ENCODE measurements at regions not wholly inside any gene's neighbourhood (a gene's known extent, or its start where the extent isn't known, plus 50 kb on each side); places are given as distances from the start of the nearest gene placed in this dataset.
"Not testable (repeated sequence)": the region's sequence is repeated elsewhere in the genome, so short reads cannot be mapped to it uniquely, and the experiment has no call there.

DNA sequence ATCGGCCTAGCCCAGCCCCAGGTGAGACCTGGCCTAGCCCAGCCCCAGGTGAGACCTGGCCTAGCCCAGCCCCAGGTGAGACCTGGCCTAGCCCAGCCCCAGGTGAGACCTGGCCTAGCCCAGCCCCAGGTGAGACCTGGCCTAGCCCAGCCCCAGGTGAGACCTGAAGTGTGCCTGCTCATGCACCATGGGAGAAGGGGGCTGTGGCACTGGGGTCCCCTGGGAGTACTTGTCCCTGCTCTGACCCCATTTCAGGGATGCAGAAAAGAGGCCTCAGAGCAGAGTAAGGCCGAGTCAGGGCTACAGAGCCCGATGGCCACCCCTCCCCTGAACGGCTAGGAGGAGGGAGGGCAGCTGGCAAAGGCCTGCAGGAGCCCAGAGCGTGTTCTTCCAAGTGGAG lies 129.6 kb downstream of the CRYBB2 start:
- in situ Hi-C loops (cut with MboI; ENCODE audit: low sequenced_read_pairs), result not testable (repeated sequence)

DNA sequence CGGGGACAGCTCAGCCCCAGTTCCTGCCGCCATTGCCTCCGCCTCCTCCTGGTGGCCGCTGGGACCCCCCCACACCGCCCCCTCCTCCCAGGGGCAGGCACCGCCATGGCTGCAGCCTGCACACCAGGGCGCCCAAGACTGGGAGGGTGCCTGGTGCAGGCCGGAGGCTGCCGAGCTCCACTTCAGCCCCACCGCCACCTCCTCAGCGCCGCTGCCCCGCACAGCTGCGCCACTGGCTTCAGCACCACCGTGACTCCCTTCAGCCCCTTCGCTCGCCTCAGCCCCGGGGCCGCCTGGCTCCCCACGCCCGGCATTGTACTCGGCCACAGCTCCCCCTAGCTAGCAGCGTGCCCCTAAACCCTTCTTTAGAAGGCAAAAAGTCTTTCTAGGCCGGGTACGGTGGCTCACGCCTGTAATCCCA lies 131.1 kb downstream of the CRYBB2 start:
- in situ Hi-C loops (cut with MboI; ENCODE audit: low sequenced_read_pairs), result no loop called here

DNA sequence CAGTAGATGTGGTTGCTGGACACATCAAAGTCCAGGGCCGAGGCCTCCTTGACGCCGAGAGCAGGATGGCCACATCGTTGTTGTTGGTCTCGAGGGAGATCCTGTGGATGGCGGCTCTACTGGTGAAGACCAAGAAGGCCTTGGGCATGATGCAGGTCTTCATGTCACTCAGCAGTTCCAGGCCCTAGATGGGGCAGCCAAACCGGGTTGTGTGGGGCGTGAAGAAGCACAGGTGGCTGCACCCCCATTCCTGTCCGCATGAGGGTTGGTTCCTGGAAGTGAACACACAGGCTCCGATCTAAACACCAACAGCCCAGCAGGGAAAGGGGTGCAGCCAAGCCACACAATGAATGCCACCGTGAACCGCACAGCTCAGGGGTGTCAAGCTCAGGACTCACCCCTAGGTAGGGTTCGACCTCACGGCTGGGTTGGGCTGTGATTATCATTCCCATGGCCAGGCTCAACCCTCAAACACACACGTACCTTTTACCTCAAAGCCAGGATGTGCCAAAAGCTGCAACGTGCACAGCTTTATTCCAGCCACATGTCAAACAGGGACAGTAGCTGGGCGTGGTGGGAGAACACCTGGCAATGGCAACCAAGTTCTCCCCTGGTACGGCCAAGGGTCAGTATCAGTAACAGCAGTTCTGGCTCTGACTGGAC lies 132.3 kb downstream of the CRYBB2 start:
- in situ Hi-C loops (cut with MboI; ENCODE audit: low sequenced_read_pairs), result no loop called here

- in situ Hi-C loops (cut with MboI; ENCODE audit: low sequenced_read_pairs), result no loop called here
Measured at GRCh38 chr22:25352294-25352680, 132.8 kb downstream of the CRYBB2 start.

- in situ Hi-C loops (cut with MboI; ENCODE audit: low sequenced_read_pairs), result no loop called here
Measured at GRCh38 chr22:25353516-25354445, 134.3 kb downstream of the CRYBB2 start.

DNA sequence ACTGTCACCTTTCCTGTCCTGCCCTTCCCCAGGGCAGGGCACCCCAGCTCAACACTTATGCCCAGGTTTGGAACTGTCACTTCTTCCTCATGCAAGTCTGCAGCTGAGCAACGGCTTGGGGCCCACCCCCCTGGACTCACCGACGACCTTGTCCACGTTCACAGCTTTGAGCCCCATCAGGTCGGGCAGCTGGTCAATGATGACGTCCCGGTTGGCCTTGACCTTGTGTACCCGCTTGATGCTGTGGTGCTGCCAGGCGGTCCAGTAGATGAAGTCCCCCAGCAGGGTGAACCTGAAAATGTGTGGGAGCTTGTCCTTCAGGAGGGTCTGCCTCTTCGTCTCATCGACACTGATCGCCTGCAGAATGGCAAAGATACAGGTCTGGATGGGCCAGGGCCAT lies 135.0 kb downstream of the CRYBB2 start:
- in situ Hi-C loops (cut with MboI; ENCODE audit: low sequenced_read_pairs), result no loop called here

GRCh38 chr22:25357132-25357455 lies 137.7 kb downstream of the CRYBB2 start:
- in situ Hi-C loops (cut with MboI; ENCODE audit: low sequenced_read_pairs), result no loop called here

DNA sequence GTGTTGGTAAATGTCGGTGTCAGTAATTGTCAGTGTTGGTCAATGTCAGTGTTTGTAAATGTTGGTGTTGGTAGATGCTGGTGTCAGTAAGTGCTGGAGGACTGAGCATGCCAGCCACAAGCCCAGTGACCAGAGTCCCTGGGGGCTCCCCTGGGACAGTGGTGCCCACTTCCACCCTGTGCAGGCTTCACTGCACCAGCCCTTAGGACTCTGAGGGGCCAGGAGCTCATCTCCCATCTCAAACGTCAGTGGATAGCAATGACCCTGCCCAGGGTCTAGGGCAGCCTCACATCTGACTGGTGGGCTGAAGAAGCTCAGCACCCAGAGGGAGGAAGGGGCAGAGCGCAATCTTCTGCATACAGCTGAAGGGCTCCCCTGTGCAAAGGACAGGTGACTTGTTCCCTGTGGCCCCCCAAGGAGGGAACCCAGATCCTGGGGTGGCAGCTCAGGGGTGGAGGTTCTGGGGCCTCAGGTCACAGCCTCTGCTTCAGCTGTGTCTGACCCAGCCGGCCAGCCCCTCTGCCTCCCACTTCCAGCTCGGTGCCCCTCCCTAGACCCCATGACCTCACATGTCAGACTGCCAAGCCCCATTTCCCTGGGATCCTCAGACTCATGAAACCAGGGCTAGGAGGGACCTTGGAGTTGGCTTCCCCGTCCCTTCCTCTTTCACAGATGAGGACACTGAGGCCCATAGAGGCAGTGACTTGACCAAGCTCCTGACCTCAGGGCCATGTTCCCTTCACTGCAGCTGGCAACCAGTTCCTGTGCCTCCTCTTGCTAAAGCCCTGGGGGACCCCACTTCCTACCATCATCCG lies 138.4 kb downstream of the CRYBB2 start:
- in situ Hi-C loops (cut with MboI; ENCODE audit: low sequenced_read_pairs), result no loop called here

GRCh38 chr22:25358421-25359170 lies 139.2 kb downstream of the CRYBB2 start:
- in situ Hi-C loops (cut with MboI; ENCODE audit: low sequenced_read_pairs), result no loop called here

DNA sequence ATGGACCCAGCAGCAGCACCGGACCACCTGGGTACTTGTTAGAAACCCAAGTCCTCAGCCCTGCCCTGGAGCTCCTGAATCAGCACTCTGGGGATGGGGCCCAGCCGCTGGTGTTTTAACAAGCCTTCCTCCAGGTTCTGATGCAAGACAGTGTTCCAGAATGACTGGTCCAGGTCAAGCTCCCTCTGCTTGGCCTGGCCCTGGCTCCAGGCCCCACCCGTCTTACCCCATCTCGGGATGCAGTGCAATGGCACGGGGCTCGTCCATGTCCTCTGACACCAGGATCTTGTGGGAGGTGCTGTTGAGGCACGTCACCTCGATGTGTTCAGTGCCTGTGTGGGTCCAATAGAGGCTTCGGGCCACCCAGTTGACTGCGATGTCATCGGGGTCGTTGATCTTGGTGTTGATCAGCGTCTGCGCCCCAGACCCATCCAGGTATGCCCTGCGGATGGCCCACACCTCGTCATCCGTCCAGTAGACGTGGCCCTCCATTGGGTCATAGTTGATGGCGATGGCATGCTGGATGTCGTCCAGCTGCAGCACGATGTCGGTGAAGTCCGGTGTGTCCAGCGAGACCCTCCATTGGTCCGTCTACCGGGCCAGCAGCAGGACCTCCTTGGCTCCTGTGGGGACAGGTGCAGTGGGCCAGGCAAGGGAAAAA lies 140.3 kb downstream of the CRYBB2 start:
- in situ Hi-C loops (cut with MboI; ENCODE audit: low sequenced_read_pairs), result loop anchor here (10.0 kb wide), 1 partner anchor 75 kb away; no protein-coding TSS in a partner anchor

DNA sequence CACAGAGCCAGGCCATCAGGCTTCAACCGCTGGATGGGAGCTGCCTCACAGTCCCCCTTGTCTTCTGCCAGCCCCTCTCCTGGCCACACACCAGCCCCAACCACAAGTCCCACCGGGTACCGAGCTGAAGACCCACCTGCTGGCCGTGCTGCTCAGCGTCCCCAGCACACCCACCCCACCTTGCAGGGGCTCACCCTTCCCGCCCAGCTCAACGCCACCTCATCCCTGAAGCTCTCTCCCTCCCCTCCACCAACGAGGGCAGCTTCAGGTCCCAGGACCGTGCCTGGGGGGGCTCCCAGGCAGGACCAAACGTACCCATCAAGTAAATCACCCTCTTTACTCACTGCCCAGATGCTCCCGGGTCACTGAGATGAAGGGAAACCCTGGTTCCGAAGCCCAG lies 141.0 kb downstream of the CRYBB2 start:
- in situ Hi-C loops (cut with MboI; ENCODE audit: low sequenced_read_pairs), result loop anchor here (10.0 kb wide), 1 partner anchor 74 kb away; no protein-coding TSS in a partner anchor

DNA sequence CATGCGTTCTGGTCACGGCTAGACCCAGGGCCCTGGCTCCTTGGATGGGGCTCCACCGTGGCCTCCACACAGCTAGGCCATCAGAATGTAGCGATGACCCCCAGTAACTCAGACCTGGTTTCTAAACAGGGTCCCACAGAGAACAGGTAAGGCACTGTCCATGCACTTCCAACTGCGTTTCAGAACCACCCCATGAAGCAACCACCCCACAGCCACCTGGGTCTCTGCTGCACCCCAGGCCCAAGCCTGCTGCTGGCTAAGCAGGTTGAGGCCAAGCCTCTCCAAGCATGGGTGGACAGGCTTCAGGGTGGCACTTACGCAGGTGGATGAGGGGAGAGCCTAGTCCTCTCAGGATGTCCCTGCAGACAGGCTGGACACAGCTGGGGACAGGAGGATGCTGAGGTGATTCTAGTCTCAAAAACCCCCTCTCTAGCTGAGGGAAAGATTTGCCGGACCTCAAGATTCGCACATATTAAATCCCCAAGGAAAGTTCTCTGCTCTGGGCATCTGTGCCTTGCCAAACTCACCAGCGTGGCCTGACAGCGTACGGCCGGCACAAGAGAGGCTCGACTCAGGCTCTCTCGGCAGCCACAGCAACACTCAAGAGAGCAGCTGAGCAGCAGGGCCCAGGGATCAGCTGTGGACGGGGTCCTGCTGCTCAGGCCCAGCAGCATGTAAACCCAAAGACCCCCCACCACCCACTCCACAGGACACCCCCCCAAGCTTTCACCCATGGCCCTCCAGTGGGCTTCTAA lies 141.6 kb downstream of the CRYBB2 start:
- in situ Hi-C loops (cut with MboI; ENCODE audit: low sequenced_read_pairs), result loop anchor here (10.0 kb wide), 1 partner anchor 74 kb away; no protein-coding TSS in a partner anchor

GRCh38 chr22:25361899-25362214 lies 142.4 kb downstream of the CRYBB2 start:
- in situ Hi-C loops (cut with MboI; ENCODE audit: low sequenced_read_pairs), result loop anchor here (10.0 kb wide), 1 partner anchor 73 kb away; no protein-coding TSS in a partner anchor

- in situ Hi-C loops (cut with MboI; ENCODE audit: low sequenced_read_pairs), result loop anchor here (10.0 kb wide), 1 partner anchor 72 kb away; no protein-coding TSS in a partner anchor
Measured at GRCh38 chr22:25362215-25362882, 142.9 kb downstream of the CRYBB2 start.

- in situ Hi-C loops (cut with MboI; ENCODE audit: low sequenced_read_pairs), result loop anchor here (10.0 kb wide), 1 partner anchor 72 kb away; no protein-coding TSS in a partner anchor
Measured at GRCh38 chr22:25362883-25363240, 143.4 kb downstream of the CRYBB2 start.

- in situ Hi-C loops (cut with MboI; ENCODE audit: low sequenced_read_pairs), result loop anchor here (10.0 kb wide), 1 partner anchor 71 kb away; no protein-coding TSS in a partner anchor
Measured at GRCh38 chr22:25363474-25363873, 144.0 kb downstream of the CRYBB2 start.

DNA sequence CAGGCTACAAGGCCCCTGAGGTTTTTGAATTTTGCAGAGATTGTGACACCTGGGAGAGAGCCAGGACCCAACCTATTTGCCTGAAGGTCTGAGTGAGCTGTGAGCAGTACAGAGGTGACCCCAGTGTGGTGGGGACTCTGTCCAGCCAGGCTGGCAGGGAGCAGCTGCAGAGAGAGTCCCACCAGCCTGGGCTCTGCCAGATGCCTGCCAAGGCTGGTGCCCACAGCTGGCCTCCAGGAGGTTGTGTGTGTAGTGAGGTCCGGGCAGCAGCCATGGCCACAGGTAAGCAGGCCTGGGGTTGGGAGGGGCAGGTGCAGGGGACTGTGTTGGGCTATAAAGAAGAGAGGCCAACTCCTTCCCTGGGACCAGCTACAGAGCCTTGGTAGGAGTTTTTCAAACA lies 144.8 kb downstream of the CRYBB2 start:
- in situ Hi-C loops (cut with MboI; ENCODE audit: low sequenced_read_pairs), result loop anchor here (10.0 kb wide), 1 partner anchor 71 kb away; no protein-coding TSS in a partner anchor

GRCh38 chr22:25364736-25365241 lies 145.3 kb downstream of the CRYBB2 start:
- in situ Hi-C loops (cut with MboI; ENCODE audit: low sequenced_read_pairs), result loop anchor here (10.0 kb wide), 1 partner anchor 70 kb away; no protein-coding TSS in a partner anchor
